ENCODE measurements at regions not wholly inside any gene's neighbourhood (a gene's known extent, or its start where the extent isn't known, plus 50 kb on each side); places are given as distances from the start of the nearest gene placed in this dataset.

GRCh38 chr2:2656115-2657011 lies 325.3 kb upstream of the MYT1L start:
- no peak for DNase-seq (ENCODE audit: insufficient read length, low spot score, missing footprints)
- Histone ChIP-seq H3K4me1 (ENCODE audit: insufficient read depth, low read length) (no peaks in the 10 kb centered on the region), H3K27me3 (ENCODE audit: insufficient read depth, low read length) (no peaks in the 10 kb centered on the region), H2AFZ (ENCODE audit: low read length) (no peak overlapping the region), H3K4me2 (ENCODE audit: insufficient read depth, low read length) (no peak overlapping the region), H4K20me1 (ENCODE audit: insufficient read depth, low read length) (no peaks in the 10 kb centered on the region), H3K36me3 (ENCODE audit: insufficient read depth, low read length) (no peaks in the 10 kb centered on the region), H3K4me3 (ENCODE audit: insufficient read depth, low read length) (no peak overlapping the region), H3K9me3 (ENCODE audit: low read depth, low read length) (no peaks in the 10 kb centered on the region), H3K27ac (ENCODE audit: low read depth, low read length) (no peak overlapping the region), H3K79me2 (ENCODE audit: insufficient read depth, low read length) (no peaks in the 10 kb centered on the region)
- no peak for TF ChIP-seq CTCF (IDR thresholded peaks at IDR 0.05; ENCODE audit: extremely low read depth, low read depth, low read length)

- H3K27me3 ChIP-seq (ENCODE audit: insufficient read depth, low read length), result no peaks in the 10 kb centered on the region
- H2AFZ ChIP-seq (ENCODE audit: low read length), result no peak overlapping the region
- H3K4me3 ChIP-seq (ENCODE audit: insufficient read depth, low read length), result no peak overlapping the region
- H3K4me2 ChIP-seq (ENCODE audit: insufficient read depth, low read length), result no peak overlapping the region
- TF ChIP-seq CTCF (IDR thresholded peaks at IDR 0.05; ENCODE audit: extremely low read depth, low read depth, low read length), result no peak
- H4K20me1 ChIP-seq (ENCODE audit: insufficient read depth, low read length), result no peaks in the 10 kb centered on the region
- H3K27ac ChIP-seq (ENCODE audit: low read depth, low read length), result no peak overlapping the region
- DNase-seq (ENCODE audit: insufficient read length, low spot score, missing footprints), result no peak
- no peaks in the 10 kb centered on the region for H3K79me2 ChIP-seq (ENCODE audit: insufficient read depth, low read length)
- H3K36me3 ChIP-seq (ENCODE audit: insufficient read depth, low read length), result no peaks in the 10 kb centered on the region
- H3K9me3 ChIP-seq (ENCODE audit: low read depth, low read length), result no peaks in the 10 kb centered on the region
- no peaks in the 10 kb centered on the region for H3K4me1 ChIP-seq (ENCODE audit: insufficient read depth, low read length)
These were observed 324.5 kb upstream of the MYT1L start for GRCh38 chr2:2655453-2656114.

GRCh38 chr2:2653231-2653630 lies 322.2 kb upstream of the MYT1L start:
- no peaks in the 10 kb centered on the region for H3K9me3 ChIP-seq (ENCODE audit: low read depth, low read length)
- TF ChIP-seq CTCF (IDR thresholded peaks at IDR 0.05; ENCODE audit: extremely low read depth, low read depth, low read length), result no peak
- H3K27me3 ChIP-seq (ENCODE audit: insufficient read depth, low read length), result no peaks in the 10 kb centered on the region
- H3K4me1 ChIP-seq (ENCODE audit: insufficient read depth, low read length), result no peaks in the 10 kb centered on the region
- no peak overlapping the region for H3K4me3 ChIP-seq (ENCODE audit: insufficient read depth, low read length)
- no peaks in the 10 kb centered on the region for H4K20me1 ChIP-seq (ENCODE audit: insufficient read depth, low read length)
- H2AFZ ChIP-seq (ENCODE audit: low read length), result no peak overlapping the region
- H3K79me2 ChIP-seq (ENCODE audit: insufficient read depth, low read length), result no peaks in the 10 kb centered on the region
- no peak overlapping the region for H3K27ac ChIP-seq (ENCODE audit: low read depth, low read length)
- H3K36me3 ChIP-seq (ENCODE audit: insufficient read depth, low read length), result no peaks in the 10 kb centered on the region
- no peak overlapping the region for H3K4me2 ChIP-seq (ENCODE audit: insufficient read depth, low read length)
- DNase-seq (ENCODE audit: insufficient read length, low spot score, missing footprints), result no peak

Data from osteoblast (primary cell).